B cell (primary cell): ENCODE measurements at regions not wholly inside any gene's neighbourhood (a gene's known extent, or its start where the extent isn't known, plus 50 kb on each side); places are given as distances from the start of the nearest gene placed in this dataset.

Experiments used
- EZH2 ChIP-seq: IDR thresholded peaks from 2 replicates; pipeline ENCODE4 v1.6.1; 2012; ENCODE audit warnings: borderline replicate concordance, low read depth, mild to moderate bottlenecking, moderate library complexity, low read length; ENCODE audit not compliant: insufficient read depth, poor library complexity, severe bottlenecking
- TF ChIP-seq, protein P1 (sequence below): fragments of 200-600 bp; IDR thresholded peaks from one replicate; pipeline ENCODE4 v1.8.0; 2022; ENCODE audit warnings: antibody characterized with exemption, mild to moderate bottlenecking

DNA sequence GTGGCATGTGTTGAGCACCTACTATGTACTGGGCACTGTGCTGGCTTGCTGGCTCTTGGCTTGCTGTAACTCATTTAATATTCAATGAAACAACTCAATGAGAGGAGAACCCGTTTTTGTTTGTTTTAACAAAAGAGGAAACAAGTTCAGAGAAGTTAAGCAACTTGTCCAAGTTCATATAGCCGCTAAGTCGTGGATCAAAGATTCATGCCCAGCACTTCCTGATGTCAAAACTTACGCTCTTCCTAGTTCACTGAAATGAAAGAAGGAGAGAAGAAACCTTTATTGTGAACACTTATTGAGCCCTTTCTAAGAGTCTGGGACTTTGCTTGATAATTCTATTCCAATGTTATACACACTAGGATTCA lies 475.9 kb downstream of the PTPRU start:
- TF ChIP-seq, protein P1, sequence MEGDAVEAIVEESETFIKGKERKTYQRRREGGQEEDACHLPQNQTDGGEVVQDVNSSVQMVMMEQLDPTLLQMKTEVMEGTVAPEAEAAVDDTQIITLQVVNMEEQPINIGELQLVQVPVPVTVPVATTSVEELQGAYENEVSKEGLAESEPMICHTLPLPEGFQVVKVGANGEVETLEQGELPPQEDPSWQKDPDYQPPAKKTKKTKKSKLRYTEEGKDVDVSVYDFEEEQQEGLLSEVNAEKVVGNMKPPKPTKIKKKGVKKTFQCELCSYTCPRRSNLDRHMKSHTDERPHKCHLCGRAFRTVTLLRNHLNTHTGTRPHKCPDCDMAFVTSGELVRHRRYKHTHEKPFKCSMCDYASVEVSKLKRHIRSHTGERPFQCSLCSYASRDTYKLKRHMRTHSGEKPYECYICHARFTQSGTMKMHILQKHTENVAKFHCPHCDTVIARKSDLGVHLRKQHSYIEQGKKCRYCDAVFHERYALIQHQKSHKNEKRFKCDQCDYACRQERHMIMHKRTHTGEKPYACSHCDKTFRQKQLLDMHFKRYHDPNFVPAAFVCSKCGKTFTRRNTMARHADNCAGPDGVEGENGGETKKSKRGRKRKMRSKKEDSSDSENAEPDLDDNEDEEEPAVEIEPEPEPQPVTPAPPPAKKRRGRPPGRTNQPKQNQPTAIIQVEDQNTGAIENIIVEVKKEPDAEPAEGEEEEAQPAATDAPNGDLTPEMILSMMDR, result no peak
- TF ChIP-seq EZH2, result no peak
